ENCODE measurements at regions not wholly inside any gene's neighbourhood (a gene's known extent, or its start where the extent isn't known, plus 50 kb on each side); places are given as distances from the start of the nearest gene placed in this dataset.
"Not testable (repeated sequence)": the region's sequence is repeated elsewhere in the genome, so short reads cannot be mapped to it uniquely, and the experiment has no call there.

DNA sequence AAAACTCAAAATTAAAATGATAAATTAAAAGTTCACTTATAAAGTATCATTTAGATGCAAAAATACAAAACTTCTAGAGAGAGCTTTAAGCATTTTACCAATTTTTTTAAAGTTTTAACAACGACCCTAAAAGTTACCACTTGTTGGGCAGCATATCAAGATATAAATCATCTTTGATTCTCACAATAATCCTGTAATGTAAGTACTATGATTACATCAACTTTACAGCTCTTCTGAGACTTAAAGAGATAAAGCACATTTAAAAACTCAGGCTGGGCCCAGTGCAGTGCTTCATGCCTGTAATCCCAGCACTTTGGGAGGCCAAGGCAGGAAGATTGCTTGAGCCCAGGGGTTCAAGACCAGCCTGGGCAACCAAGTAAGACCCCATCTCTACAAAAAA, 202.7 kb upstream of the GPC6 start:
- DNase-seq = no peak

DNA sequence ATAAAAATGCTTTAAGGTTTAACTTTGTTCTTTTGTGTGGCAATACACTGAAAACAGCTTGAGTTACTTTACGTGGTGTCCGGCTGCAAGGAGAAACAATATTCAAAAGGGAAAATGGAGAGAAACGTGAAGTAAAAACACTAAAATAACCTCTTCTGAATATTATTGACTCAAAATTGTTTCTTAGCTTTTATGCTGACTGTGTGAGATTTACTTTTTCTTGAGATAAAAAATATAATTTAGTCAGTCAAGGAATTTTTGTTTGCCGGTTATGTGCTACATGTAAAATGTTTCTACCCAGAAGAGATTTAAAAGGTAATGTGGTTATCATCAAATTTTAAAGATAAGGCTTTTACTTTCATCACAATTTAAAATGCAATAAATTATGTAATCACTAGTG, 200.6 kb upstream of the GPC6 start:
- DNase-seq = no peak

DNA sequence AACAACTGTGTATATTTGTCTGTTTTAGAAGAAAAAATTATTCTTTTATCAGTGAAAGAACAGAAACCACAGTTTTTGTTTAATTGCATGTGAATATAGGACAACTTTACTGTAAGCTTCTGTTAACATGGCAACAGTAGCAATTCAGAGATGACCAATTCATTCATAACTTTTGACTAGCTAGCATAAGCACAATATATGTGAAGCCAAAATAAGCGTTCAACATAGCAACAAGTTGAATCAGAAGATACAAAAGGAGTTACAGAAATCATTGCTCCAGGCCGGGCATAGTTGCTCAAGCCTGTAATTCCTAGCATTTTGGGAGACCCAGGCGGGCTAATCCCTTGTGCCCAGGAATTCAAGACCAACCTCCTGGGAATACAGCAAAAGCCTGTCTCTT, 197.1 kb upstream of the GPC6 start:
- DNase-seq = no peak

DNA sequence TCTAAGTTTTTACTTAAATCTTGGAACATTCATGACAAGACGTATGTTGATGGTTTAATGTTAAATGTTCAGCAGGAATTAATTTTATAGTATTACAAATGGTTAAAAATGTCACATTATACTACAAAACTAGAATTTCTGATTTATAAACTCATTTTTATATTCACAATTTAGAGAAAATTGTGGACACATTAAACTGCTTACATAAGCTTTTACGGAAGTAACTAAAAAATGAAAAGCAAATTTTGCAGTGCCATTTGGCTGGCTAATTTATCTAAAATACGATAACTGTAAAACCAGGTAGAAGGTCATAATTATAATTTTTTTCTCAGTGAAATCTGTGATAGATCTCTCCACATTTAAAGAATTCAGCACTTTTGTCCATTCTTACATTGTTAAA, 190.2 kb upstream of the GPC6 start:
- DNase-seq = no peak

DNA sequence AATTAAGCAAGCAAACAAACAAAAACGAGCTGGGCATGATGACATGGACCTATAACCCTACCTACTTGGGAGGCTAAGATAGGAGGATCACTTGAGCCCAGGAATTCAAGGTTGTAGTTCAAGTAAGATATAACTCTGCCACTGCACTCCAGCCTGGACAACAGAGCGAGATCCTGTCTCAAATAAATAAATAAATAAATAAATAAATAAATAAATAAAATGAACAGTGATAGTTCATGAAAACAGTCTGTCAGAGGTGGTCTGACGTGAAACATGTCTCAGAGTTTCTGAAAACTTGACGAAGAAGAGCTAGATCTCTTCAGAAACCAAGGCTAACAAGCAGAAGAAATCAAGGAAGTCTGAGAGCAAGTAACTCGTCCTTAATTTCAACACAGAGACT, 188.8 kb upstream of the GPC6 start:
- no peak for DNase-seq

DNA sequence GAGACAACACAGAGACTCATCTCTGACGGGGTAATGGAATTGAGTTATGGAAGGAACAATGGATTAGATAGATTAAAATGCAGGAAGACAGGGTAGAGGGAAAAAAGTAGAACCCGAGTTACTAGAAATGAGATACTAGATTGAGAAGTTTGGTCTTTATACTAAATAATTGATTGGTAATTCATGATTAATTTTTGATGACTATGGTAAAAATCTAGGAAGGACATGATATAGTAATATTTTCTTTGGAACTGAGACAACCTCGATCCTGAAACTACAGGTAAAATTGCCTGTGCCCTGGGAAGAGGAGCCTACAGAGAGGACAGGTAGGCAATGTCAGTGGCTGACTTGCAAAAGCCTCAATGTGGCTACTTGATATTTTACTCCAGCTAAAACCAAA, 188.4 kb upstream of the GPC6 start:
- DNase-seq = no peak

DNA sequence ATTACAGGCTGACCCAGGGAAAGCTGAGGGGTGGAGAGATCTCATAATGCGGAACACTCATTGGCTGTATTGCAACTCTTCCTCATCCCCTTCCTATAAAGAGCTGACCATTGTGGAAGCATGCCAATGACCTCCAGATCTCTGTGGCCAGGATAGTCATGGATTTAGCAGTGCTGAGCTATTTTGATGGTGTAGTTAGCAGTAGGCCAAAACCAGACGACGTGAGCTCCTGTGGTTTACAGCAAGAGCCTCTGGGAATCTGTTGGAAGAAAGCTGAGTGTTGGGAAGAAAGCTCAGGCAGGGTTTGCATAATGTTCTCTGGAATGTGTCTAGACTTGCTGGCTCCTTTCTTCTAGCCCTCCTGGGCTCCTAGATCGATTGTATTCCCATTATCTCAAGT, 187.5 kb upstream of the GPC6 start:
- no peak for DNase-seq

DNA sequence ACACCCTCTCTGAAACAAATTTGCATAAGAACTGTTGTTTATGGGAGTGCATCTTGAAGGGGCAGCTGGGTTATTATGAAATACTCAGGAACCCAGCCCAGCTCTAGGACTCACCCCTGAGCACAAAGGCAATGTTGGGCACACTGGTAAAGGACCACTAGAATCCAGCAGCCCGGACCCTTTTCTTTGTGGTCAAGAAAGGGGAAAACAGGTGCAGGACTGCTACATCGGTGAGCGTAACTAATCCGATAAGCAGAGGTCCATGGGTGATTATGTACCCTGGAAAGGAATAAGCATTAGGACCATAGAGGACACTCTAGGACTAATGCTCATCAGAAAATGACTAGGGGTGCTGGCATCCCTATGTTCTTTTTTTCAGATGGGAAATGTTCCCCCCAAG, 185.0 kb upstream of the GPC6 start:
- DNase-seq = not testable (repeated sequence)

DNA sequence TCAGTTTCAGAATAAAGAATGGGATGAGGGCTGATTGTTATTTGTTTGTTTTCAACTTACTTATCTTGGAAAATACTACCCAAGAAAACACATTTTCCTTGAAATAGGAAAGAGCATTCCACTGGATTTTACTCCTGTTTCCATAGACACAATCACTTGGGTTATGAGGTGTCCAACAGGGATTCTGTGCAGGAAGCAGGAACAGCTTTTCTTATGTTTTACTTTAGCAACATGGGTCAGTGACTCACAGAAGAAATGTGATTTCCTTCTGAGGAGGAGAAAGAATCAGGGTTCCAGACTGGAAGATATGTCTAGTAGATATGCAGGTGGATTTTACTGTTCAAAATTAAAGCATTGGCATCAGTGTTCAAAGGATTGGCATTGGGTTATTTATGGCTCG, 180.8 kb upstream of the GPC6 start:
- DNase-seq = no peak

DNA sequence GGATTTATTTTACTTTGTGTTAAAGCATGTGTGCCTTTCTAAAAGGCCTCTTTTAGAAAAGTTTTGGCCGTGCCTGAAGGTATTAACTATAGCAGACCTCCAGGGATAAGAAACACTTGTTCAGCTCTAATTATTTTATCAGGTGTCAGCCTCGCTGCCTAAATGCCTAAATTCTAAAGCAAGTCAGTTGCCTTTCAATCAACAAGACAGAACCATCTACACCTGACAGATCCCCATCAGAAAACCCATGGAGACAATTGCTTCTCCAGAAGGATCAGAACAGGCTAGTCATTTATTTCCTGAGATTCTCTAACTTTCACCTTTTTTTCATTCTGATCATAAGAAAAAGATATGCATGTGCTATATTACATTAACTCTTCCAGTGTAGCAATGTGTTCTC, 171.4 kb upstream of the GPC6 start:
- no peak for DNase-seq

DNA sequence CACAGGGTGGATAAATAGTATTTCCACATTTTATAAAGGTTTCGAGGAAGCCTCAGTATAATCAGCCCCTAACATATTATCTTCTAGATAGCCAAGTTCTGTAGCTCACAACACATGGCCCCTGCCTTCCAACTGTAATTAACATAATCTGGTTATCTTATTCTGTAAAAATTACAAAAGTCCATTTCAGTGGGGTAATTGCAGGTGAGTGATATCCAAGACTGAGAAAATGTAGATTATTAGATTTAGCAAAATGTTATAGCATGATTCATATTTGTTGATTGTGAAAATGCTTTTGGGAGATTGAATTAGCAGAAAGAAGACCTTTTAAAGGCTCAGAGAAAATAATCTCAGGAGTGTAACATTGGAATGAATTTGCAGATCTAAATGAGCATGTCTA, 168.3 kb upstream of the GPC6 start:
- no peak for DNase-seq

DNA sequence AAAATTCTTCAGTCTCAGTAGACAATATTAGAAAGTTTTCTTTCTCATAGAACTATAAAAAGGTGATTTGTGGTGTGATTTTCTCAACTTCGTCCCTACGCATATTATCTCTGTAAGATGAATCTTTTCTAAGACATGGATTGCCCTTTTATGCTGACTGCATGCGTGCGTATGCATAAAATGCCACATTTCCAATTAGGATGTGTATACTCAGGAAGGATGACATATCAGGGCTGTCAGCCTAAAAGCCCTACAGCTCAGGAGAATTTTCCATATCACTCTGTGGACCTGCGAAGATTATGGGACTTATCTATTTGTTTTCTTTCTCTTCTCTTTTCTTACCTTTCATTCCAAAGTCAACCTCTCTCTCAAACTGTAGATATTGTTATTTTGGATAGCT, 166.5 kb upstream of the GPC6 start:
- DNase-seq = no peak

DNA sequence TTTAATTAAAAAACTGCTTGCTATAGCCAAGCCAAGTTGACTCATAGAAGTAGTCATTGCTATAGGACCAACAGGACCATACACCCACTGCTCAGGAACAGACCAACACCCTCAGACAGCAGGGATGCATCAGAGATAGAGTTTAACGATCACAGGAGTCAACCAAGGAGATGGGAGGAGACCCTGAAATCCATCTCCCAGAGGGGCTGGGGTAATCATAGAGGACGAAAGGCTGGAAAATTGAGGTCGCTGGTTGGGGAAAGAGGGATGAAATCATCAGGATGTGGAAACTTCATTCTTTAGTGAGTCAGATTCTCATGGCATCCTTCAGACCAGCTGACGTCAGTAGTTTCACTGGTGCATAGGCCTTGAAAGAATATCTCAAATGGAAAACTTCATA, 160.4 kb upstream of the GPC6 start:
- no peak for DNase-seq

DNA sequence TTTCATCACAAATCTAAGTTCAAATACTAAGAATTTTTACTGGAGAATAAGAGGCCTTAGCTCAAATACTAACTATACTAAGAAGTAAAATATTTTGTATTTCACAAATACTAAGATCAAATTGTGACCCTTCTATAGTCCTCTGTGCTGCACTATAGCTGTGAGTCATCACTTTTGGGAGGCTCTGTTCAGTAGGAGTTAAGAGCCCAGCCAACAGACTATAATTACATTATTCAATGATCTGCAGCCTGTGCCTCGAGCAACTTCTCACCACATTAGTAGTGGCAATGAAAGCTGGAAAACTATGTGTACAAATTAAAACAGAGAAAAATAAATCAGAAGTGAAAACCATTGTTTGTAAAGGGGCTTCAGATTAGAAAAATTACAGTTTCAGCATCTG, 147.3 kb upstream of the GPC6 start:
- no peak for DNase-seq

DNA sequence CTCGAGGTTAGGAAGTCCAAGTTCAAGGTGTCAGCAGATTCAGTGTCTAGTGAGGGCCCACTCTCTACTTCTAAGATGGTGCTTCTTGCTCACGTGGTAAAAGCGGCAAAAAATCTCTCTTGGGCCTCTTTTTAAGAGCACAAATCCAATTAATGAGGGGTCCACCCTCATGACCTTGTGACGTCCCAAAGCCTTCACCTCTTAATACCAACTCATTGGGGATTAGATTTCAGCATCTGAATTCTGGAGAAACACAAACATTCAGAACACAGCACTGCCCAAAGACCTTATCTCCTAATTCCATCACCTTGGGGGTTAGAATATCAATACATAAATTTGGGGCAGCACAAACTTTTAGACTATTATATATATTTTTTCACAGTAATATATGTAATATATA, 146.4 kb upstream of the GPC6 start:
- no peak for DNase-seq

DNA sequence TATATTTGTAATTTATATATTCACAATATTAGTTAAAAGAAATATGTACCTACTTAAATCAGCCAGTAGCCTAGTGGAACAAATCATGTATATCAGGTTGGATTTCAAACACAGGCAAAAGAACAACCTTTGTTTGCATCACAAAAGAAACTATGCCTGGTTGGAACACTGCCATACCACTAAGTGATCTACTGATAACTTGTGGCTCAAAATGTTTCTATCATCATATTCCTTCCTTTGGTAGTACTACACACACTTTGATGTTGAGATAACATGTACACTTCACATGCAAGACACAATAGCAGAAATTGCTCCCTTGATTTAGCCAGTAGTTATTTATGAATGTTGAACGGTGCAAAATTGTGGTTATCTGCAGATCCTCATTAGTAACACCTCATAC, 146.0 kb upstream of the GPC6 start:
- DNase-seq = no peak

DNA sequence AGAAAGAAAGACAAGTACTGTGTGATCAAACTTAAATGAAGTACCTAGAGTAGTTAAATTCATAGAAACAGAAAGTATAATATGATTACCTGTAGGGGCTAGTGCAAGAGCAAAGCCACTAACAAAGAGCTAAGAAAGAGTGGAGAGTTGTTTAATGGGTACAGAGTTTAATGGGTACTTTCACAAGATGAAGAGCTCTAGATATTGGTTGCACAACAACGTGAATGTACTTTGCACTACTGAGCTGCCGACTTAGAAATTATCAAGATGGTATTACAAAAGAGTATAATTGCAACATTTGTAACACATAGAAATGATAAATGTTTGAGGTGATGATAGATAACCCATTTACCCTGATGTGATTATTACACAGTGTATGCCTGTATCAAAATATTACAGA, 140.3 kb upstream of the GPC6 start:
- DNase-seq = no peak

DNA sequence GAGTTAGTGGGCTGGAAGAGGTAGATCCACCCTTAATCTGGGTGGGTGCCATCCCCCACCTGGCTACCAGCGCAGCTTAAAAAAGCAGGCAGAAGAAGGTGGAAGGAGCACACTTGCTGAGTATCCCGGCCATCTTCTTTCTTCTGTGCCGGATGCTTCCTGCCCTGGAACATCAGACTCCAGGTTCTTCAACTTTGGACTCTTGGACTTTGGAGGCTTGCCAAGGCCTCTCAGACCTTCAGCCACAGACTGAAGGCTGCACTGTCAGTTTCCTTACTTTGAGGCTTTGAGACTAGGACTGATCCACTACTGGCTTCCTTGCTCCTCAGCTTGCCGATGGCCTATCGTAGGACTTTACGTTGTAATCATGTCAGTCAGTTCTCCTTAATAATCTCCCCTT, 127.6 kb upstream of the GPC6 start:
- no peak for DNase-seq

DNA sequence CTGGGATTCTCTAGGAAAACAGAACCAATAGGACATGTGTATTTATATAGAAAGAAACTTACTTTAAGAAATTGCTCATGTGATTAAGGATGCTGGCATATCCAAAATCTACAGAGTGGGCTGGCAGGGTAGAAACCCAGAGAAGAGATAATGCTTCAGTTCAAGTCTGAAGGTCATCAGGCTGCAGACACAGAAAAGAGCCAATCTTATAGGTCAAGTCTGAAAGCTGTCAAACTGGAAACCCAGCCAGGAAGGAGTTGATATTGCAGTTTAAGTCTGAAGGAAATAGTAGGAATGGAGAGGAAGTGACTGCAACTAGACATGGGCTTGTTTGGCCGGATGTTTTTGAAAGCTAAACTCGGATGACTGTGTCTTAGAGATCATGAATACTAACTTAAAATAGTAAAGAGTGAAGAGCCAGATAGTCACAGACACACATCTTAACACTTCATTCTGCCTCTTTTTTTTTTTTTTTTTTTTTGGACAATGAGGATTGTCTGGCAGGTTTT, 125.3 kb upstream of the GPC6 start:
- no peak for DNase-seq

DNA sequence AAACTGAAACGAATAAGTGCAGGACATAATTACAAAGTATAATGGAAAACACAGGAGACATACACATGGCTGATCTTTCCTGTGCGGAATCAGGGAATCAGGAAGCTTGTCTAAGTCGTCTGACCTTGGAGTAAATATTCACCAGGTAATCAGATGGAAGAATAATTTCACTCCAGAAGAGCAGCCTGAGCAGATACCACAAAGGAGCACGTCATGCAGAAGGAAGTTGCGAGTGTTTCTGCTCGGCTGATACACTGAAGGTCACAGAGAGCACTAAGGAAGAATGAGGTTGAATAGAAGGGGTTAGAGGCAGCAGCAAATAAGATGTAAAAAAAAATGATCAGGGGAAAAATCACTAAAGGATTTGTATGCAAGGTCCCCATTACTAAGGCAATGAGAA, 122.3 kb upstream of the GPC6 start:
- no peak for DNase-seq

DNA sequence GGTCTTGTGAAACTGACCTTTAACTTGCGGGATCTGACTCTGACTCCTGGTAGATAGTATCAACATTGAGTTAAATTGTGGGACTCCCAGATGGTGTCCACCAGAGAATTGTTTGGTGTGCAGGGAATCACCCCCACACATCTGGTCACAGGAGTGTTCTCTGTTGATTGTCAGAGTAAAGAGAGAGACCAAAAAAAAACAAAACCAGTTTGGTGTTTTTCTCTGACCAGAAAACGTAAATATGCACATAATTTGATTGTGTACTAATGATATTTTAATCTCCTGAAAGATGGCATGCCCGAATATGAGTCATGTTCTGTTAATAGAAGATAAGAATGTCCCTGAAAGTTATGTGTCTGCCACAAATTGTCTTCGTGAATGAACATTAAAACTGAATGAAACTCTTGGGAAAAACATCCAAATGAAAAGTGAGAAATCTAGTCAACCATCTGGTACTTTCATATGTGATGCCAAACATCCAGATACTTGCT, 118.5 kb upstream of the GPC6 start:
- no peak for DNase-seq

DNA sequence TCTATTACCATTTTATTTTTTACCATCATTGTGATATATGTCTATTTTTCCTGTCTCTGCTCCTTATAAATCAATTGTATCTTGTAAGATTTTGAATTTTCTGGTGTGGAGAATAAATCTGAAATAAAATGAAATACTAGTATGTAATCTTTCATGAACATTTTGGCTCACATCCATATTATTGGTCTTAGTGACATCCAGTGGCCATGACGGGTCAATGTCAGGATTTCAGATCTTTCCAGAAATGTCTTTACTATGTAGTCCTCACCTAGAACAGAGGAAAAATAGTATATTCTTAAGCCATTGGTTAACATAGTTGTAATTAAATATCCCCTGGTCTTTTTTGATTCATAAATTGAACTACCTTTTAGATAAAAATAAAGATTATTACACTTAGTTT, 109.8 kb upstream of the GPC6 start:
- DNase-seq = no peak

DNA sequence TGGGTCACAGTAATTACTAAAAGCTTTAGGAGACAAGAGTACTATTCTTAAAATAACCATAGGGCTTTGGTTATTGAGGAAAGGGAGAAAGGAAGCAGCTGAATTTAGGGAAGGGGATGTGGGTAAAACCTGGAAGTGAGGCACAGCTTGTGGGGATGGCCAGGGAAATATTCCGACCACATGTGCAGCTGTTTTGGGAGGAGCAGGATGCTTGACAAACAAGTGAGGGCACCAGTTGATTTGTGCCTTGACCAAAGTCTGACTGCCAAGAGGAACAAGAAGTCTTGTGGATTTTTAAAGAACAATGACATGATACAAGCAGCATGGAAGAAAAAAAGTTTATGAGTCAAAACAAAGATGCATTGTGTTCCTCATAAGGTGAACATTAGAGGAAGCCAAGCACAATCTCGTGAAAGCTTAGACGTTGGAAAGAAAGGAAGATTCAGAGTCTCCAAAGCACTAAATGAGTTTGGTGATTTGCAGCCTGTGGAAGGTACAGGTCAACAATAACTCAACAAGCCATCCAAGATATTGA, 108.5 kb upstream of the GPC6 start:
- DNase-seq = peak; percentile 87

DNA sequence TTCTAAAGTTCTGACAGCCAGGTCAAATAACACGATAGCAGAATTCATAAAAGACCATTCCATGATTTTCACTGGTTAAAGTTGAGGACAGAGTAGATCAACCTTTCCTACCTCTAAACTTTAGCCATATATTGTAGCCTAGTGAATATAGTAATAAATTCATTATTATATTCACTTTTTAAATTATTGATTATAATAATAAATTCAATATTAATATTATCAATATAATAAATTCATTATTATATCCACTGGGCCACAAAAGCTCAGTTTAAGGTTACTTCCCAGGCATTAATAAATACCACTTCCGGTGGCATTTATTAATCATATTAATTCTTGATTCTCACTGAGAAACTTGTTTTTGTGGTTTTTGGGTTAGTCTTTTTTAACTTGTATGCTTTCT, 85.7 kb upstream of the GPC6 start:
- no peak for DNase-seq

DNA sequence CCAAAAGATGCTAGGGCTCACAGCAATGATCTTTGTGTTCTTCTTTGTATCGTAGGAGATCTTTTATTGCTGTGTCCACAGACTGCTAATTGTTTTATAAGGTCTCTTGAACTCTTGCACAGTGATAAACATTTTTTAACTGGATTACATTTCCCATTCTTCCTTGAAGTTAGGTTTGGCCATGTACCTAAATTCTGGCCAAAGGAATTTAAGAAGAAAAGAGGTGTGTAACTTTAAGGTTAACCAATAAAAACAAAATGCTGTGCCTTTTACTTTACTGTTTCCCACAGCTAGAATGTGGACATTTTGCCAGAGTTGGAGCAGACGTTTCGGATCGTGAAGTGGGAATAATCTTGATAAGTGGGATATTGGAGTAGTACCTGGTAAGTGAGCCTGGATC, 82.6 kb upstream of the GPC6 start:
- DNase-seq = no peak

DNA sequence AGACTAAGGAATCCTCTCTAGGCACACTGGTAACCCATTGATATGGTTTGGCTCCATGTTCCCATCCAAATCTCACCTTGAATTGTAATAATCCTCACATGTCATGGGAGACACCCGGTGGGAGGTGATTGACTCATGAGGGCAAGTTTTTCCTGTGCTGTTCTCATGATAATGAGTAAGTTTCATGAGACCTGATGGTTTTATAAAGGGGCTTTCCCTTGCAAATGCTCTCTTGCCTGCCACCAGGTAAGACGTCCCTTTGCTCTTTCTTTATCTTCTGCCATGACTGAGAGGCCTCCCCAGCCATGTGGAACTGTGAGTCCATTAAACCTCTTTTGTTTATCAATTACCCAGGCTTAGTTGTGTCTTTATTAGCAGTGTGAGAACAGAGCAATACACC, 81.4 kb upstream of the GPC6 start:
- no peak for DNase-seq
